H1 (cell line): ENCODE measurements at regions not wholly inside any gene's neighbourhood (a gene's known extent, or its start where the extent isn't known, plus 50 kb on each side); places are given as distances from the start of the nearest gene placed in this dataset.

Experiments used
- CTCF ChIA-PET: fragments of 300-600 bp; sonication (Branson Sonifier 250); formaldehyde crosslinking; loops from one replicate; lab custom pipeline; 2021; ENCODE audit not compliant: partially characterized antibody; lab: Charles Lee
- POLR2A ChIA-PET: fragments of 300-600 bp; sonication (Branson Sonifier 250); formaldehyde crosslinking; loops from one replicate; lab custom pipeline; 2021; ENCODE audit warnings: inconsistent platforms; ENCODE audit not compliant: partially characterized antibody; lab: Charles Lee
- DNase-seq, 2 experiments: peaks; one replicate each; pipeline versions ENCODE4 v3.0.0 to v3.0.0-alpha.2; 2010 to 2022; ENCODE audit warnings: low spot score in 2 of 2, low read depth in 1 of 2, mixed read lengths in 1 of 2
- FAIRE-seq: peaks from 2 replicates; lab custom pipeline; 2011; peaks lifted over from hg19 to GRCh38; lab: Jason Lieb, UNC
- H2AFZ ChIP-seq: 2 replicates; pipeline ENCODE4 v1.8.1; 2012; ENCODE audit warnings: low read length, inconsistent platforms
- H2AK5ac ChIP-seq: 2 replicates; pipeline ENCODE4 v1.6.1; 2013; ENCODE audit warnings: low read depth, low read length
- H2BK120ac ChIP-seq: replicated peaks from 2 replicates; pipeline ENCODE3; 2013; ENCODE audit warnings: low read depth, low read length, inconsistent platforms
- H2BK12ac ChIP-seq: 2 replicates; pipeline ENCODE4 v1.6.1; 2013; ENCODE audit warnings: low read depth, low read length
- H2BK15ac ChIP-seq: 2 replicates; pipeline ENCODE4 v1.6.1; 2013; ENCODE audit warnings: low read length
- H2BK20ac ChIP-seq: 2 replicates; pipeline ENCODE4 v1.6.1; 2013; ENCODE audit warnings: low read length
- H2BK5ac ChIP-seq: 2 replicates; pipeline ENCODE4 v1.6.1; 2013; ENCODE audit warnings: low read depth, low read length
- H3K14ac ChIP-seq: 2 replicates; pipeline ENCODE4 v1.6.1; 2013; ENCODE audit warnings: inconsistent platforms; ENCODE audit not compliant: insufficient read length
- H3K18ac ChIP-seq: 2 replicates; pipeline ENCODE4 v1.6.1; 2013; ENCODE audit warnings: low read length; ENCODE audit errors: extremely low read depth
- H3K23ac ChIP-seq: 2 replicates; pipeline ENCODE4 v1.6.1; 2013; ENCODE audit warnings: inconsistent platforms; ENCODE audit not compliant: insufficient read length
- H3K23me2 ChIP-seq: 2 replicates; pipeline ENCODE4 v1.6.1; 2013; ENCODE audit warnings: low read depth, low read length
- H3K27ac ChIP-seq: 2 replicates; pipeline ENCODE4 v1.6.1; 2011; ENCODE audit warnings: low read depth, low read length, inconsistent platforms
- H3K27me3 ChIP-seq, 4 experiments: replicated peaks in 1 of 4; 1 replicate in 1 of 4; 2 replicates in 3 of 4; pipeline versions ENCODE4 v1.6.1 to v1.8.1; 2011 to 2013; ENCODE audit warnings: low read length in 3 of 4, mild to moderate bottlenecking in 3 of 4, inconsistent platforms in 2 of 4, mixed read lengths in 2 of 4, moderate library complexity in 1 of 4; ENCODE audit not compliant: control insufficient read depth in 3 of 4, insufficient read depth in 3 of 4; ENCODE audit errors: extremely low read depth in 1 of 4
- H3K36me3 ChIP-seq, 4 experiments: 2 replicates each; pipeline versions ENCODE4 v1.6.1 to v1.8.1; 2011 to 2013; ENCODE audit warnings: mild to moderate bottlenecking in 4 of 4, low read length in 3 of 4, moderate library complexity in 2 of 4, control low read depth in 1 of 4, inconsistent platforms in 1 of 4; ENCODE audit not compliant: insufficient read depth in 4 of 4, control insufficient read depth in 2 of 4
- H3K4ac ChIP-seq: replicated peaks from 2 replicates; pipeline ENCODE3; 2013; ENCODE audit warnings: low read length, low read depth, mixed read lengths, inconsistent platforms; ENCODE audit not compliant: insufficient read length
- H3K4me1 ChIP-seq, 4 experiments: replicated peaks in 1 of 4; 1 replicate in 1 of 4; 2 replicates in 3 of 4; pipeline versions ENCODE4 v1.6.1 to v1.8.1; 2011 to 2013; ENCODE audit warnings: low read length in 3 of 4, inconsistent platforms in 2 of 4, mixed read lengths in 1 of 4; ENCODE audit not compliant: insufficient read depth in 4 of 4, control insufficient read depth in 3 of 4
- H3K4me2 ChIP-seq, 2 experiments: 2 replicates each; pipeline versions ENCODE4 v1.6.1 to v1.8.1; 2011 to 2013; ENCODE audit warnings: low read depth in 2 of 2, low read length in 2 of 2, control low read depth in 1 of 2, inconsistent platforms in 1 of 2, mild to moderate bottlenecking in 1 of 2; ENCODE audit not compliant: insufficient read depth in 1 of 2
- H3K4me3 ChIP-seq, 4 experiments: fragments of 200-600, 300-600 bp in 1 of 4; sonication (generic), shearing (Covaris generic), sonication (Bioruptor Twin) in 1 of 4; 2 replicates each; pipeline versions ENCODE4 v1.5.1 to v1.8.1; 2011 to 2016; ENCODE audit warnings: low read length in 4 of 4, low read depth in 3 of 4, control low read depth in 2 of 4, inconsistent platforms in 2 of 4, mild to moderate bottlenecking in 2 of 4, mixed read lengths in 1 of 4, moderate library complexity in 1 of 4; ENCODE audit not compliant: insufficient read depth in 2 of 4; ENCODE audit errors: extremely low read depth in 1 of 4
- H3K56ac ChIP-seq: replicated peaks from 2 replicates; pipeline ENCODE3; 2013; ENCODE audit warnings: low read depth, mild to moderate bottlenecking, mixed read lengths, low read length, inconsistent platforms; ENCODE audit not compliant: insufficient read length
- H3K79me1 ChIP-seq: 2 replicates; pipeline ENCODE4 v1.6.1; 2013; ENCODE audit warnings: low read depth, low read length, control low read depth
- H3K79me2 ChIP-seq, 2 experiments: 2 replicates each; pipeline versions ENCODE4 v1.6.1 to v1.8.1; 2012 to 2013; ENCODE audit warnings: low read length in 2 of 2, mild to moderate bottlenecking in 2 of 2, inconsistent platforms in 1 of 2; ENCODE audit not compliant: insufficient read depth in 2 of 2, control insufficient read depth in 1 of 2
- H3K9ac ChIP-seq, 4 experiments: replicated peaks in 1 of 4; 1 replicate in 1 of 4; 2 replicates in 3 of 4; pipeline versions ENCODE4 v1.6.1 to v1.8.1; 2011 to 2013; ENCODE audit warnings: low read depth in 3 of 4, low read length in 3 of 4, control low read depth in 2 of 4, mild to moderate bottlenecking in 2 of 4, moderate library complexity in 2 of 4, inconsistent platforms in 1 of 4; ENCODE audit errors: extremely low read depth in 1 of 4
- H3K9me3 ChIP-seq, 2 experiments: 2 replicates each; pipeline versions ENCODE4 v1.6.1 to v1.8.1; 2012 to 2013; ENCODE audit warnings: mild to moderate bottlenecking in 2 of 2, moderate library complexity in 2 of 2, control low read depth in 1 of 2, inconsistent platforms in 1 of 2, low read depth in 1 of 2, low read length in 1 of 2, mixed read lengths in 1 of 2; ENCODE audit not compliant: insufficient read depth in 2 of 2
- H4K20me1 ChIP-seq, 2 experiments: replicated peaks in 1 of 2; 2 replicates each; pipeline versions ENCODE3 to v1.8.1; 2011 to 2013; ENCODE audit warnings: inconsistent platforms in 2 of 2, low read length in 2 of 2, mild to moderate bottlenecking in 1 of 2; ENCODE audit not compliant: insufficient read depth in 2 of 2, control insufficient read depth in 1 of 2
- H4K5ac ChIP-seq: 2 replicates; pipeline ENCODE4 v1.6.1; 2013; ENCODE audit warnings: low read length, low read depth, mixed read lengths, inconsistent platforms; ENCODE audit not compliant: insufficient read length
- H4K8ac ChIP-seq: 2 replicates; pipeline ENCODE4 v1.8.0; 2013; ENCODE audit warnings: mild to moderate bottlenecking, moderate library complexity, low read length, inconsistent platforms; ENCODE audit not compliant: insufficient read depth; ENCODE audit errors: extremely low read depth
- H4K91ac ChIP-seq: replicated peaks from 2 replicates; pipeline ENCODE3; 2013; ENCODE audit warnings: low read length, mixed read lengths, inconsistent platforms; ENCODE audit not compliant: insufficient read length
- CBX5 ChIP-seq: fragments of 300-800, 300-1000 bp; sonication (generic); IDR thresholded peaks from 2 replicates; pipeline ENCODE4 v1.7.1; 2016; ENCODE audit warnings: antibody characterized with exemption, low read length, low read depth
- CHD2 ChIP-seq: IDR thresholded peaks from 2 replicates; pipeline ENCODE4 v1.6.1; 2012; ENCODE audit warnings: low read length, improper control_type of control experiment
- EGR1 ChIP-seq: IDR thresholded peaks from 2 replicates; pipeline ENCODE4 v1.6.1; 2011; ENCODE audit warnings: low read depth, low read length, borderline replicate concordance
- FOSL1 ChIP-seq: IDR thresholded peaks from 2 replicates; pipeline ENCODE4 v1.6.1; 2011; ENCODE audit warnings: mild to moderate bottlenecking, low read depth, low read length, moderate library complexity; ENCODE audit not compliant: insufficient read depth
- HDAC2 ChIP-seq, 2 experiments: fragments of 300-600 bp in 1 of 2; sonication (generic) in 1 of 2; IDR thresholded peaks; 2 replicates each; pipeline ENCODE4 v1.6.1; 2011 to 2012; ENCODE audit warnings: low read depth in 2 of 2, low read length in 2 of 2, mild to moderate bottlenecking in 2 of 2, moderate library complexity in 2 of 2, borderline replicate concordance in 1 of 2, inconsistent platforms in 1 of 2
- JUN ChIP-seq: IDR thresholded peaks from 2 replicates; pipeline ENCODE4 v1.6.1; 2011; ENCODE audit warnings: low read depth, mild to moderate bottlenecking, improper control_type of control experiment, low read length
- NRF1 ChIP-seq: IDR thresholded peaks from 2 replicates; pipeline ENCODE4 v1.6.1; 2011; ENCODE audit warnings: mild to moderate bottlenecking, low read depth, low read length, improper control_type of control experiment
- PHF8 ChIP-seq: fragments of 200-600 bp; sonication (generic); conservative IDR thresholded peaks from 2 replicates; pipeline ENCODE4 v1.7.1; 2012; ENCODE audit warnings: low read depth, mild to moderate bottlenecking, inconsistent platforms, low read length, moderate library complexity
- POU5F1 ChIP-seq: IDR thresholded peaks from 2 replicates; pipeline ENCODE4 v1.6.1; 2011; ENCODE audit warnings: low read depth, mild to moderate bottlenecking, low read length, moderate library complexity
- RXRA ChIP-seq: IDR thresholded peaks from 2 replicates; pipeline ENCODE4 v1.6.1; 2011; ENCODE audit warnings: low read depth, mild to moderate bottlenecking, low read length, moderate library complexity; ENCODE audit not compliant: insufficient read depth
- SAP30 ChIP-seq: fragments of 300-600 bp; sonication (generic); IDR thresholded peaks from 2 replicates; pipeline ENCODE4 v1.7.1; 2012; ENCODE audit warnings: low read length, moderate library complexity, mild to moderate bottlenecking, inconsistent platforms; ENCODE audit not compliant: insufficient read depth, insufficient replicate concordance
- SP1 ChIP-seq: IDR thresholded peaks from 2 replicates; pipeline ENCODE4 v1.6.1; 2011; ENCODE audit warnings: low read depth, low read length
- ZNF274 ChIP-seq: IDR thresholded peaks from 2 replicates; pipeline ENCODE4 v1.7.0; 2012; ENCODE audit warnings: low read length, borderline replicate concordance; ENCODE audit errors: extremely low read depth
- WGBS, 2 experiments: shearing (Covaris generic) in 1 of 2; methylation state at CpG; one replicate each; pipeline versions ENCODE4 v1.1.6 to v1.1.7; 2013 to 2015; ENCODE audit warnings: low lambda C conversion rate in 2 of 2, mixed read lengths in 2 of 2, inconsistent platforms in 1 of 2, low coverage in 1 of 2, missing lambda C conversion rate in 1 of 2; ENCODE audit not compliant: insufficient replicate concordance in 2 of 2, insufficient coverage in 1 of 2, insufficient read length in 1 of 2; ENCODE audit errors: extremely low coverage in 1 of 2, missing lambda C conversion rate in 1 of 2; 5-methylcytosine and 5-hydroxymethylcytosine counted together
- TF ChIP-seq, protein P1 (sequence below): IDR thresholded peaks from 2 replicates; pipeline ENCODE4 v1.6.1; 2012; ENCODE audit warnings: inconsistent platforms

DNA sequence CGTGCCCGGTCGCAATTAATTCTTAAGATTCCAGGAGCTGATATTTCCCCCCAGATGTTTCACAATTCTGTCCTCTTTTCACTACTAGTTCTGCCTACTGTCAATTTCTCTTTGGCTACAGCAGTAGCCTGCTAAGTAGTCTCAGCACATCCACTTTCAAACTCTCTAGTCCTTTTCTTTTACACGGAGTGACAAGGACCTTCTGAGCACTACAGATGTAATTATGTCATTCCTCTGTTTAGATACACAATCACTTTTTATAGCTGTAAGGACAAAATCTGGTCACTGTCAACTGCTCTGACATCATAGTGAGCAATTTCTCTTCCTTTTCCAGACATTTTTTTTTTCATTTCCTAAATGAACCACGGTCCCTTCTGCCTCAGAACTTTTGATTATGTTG lies 421.7 kb upstream of the CHRM3 start:
- Histone ChIP-seq H3K4ac (no peak overlapping the region), H3K27me3 (no peaks in the 10 kb centered on the region), H4K91ac (no peak overlapping the region), H3K23ac (no peak overlapping the region), H3K56ac (no peak overlapping the region), H3K4me3 (no peak overlapping the region), H2BK15ac (no peak overlapping the region), H4K20me1 (no peaks in the 10 kb centered on the region), H2BK20ac (no peak overlapping the region), H3K9me3 (no peaks in the 10 kb centered on the region), H3K14ac (no peak overlapping the region), H3K4me2 (no peak overlapping the region), H4K8ac (no peak overlapping the region), H3K23me2 (no peaks in the 10 kb centered on the region; the same call in 1 of the 2 replicates), H2BK120ac (no peak overlapping the region), H2AK5ac (no peak overlapping the region), H3K9ac (no peak overlapping the region), H3K18ac (no peak overlapping the region), H3K79me2 (no peaks in the 10 kb centered on the region), H3K4me1 (no peaks in the 10 kb centered on the region), H3K36me3 (no peaks in the 10 kb centered on the region), H2BK5ac (no peak overlapping the region), H3K79me1 (no peaks in the 10 kb centered on the region), H2AFZ (no peak overlapping the region), H3K27ac (no peak overlapping the region), H4K5ac (no peak overlapping the region), H2BK12ac (no peak overlapping the region)
- CTCF ChIA-PET, result interaction anchor here (0.6 kb wide), 1 partner anchor 990 kb away, joined by 4 read pairs; no protein-coding TSS in a partner anchor
- no peak for DNase-seq
- no peak for FAIRE-seq
- POLR2A ChIA-PET, result no interaction called here
- 90% methylated on average over 5 of the region's 5 CpGs; no CpG with 5 or more reads in 1 of the 2 experiments for WGBS, 2 experiments
- TF ChIP-seq SAP30 (no peak), EGR1 (no peak), HDAC2 (IDR thresholded peaks at IDR 0.05; ENCODE audit: borderline replicate concordance in 1 of 2, low read depth in 2 of 2, low read length in 2 of 2) (no peak), RXRA (no peak), SP1 (no peak), ZNF274 (no peak), PHF8 (no peak), POU5F1 (no peak), CHD2 (no peak), CBX5 (no peak), JUN (no peak), FOSL1 (no peak), NRF1 (no peak)
- TF ChIP-seq, protein P1, sequence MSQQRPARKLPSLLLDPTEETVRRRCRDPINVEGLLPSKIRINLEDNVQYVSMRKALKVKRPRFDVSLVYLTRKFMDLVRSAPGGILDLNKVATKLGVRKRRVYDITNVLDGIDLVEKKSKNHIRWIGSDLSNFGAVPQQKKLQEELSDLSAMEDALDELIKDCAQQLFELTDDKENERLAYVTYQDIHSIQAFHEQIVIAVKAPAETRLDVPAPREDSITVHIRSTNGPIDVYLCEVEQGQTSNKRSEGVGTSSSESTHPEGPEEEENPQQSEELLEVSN, result no peak
